B cell (primary cell): ENCODE measurements at regions not wholly inside any gene's neighbourhood (a gene's known extent, or its start where the extent isn't known, plus 50 kb on each side); places are given as distances from the start of the nearest gene placed in this dataset.

Experiments used
- ATAC-seq: fragments of 200-7000 bp; cut with Tn5 transposase; one replicate; pipeline ENCODE4 v1.10.0; 2021; ENCODE audit warnings: low read depth, mild to moderate bottlenecking, moderate number of reproducible peaks, moderate library complexity
- CTCF ChIA-PET: fragments of 350-600 bp; sonication (Branson Sonifier 250); formaldehyde crosslinking; loops from one replicate; lab custom pipeline; 2021; ENCODE audit warnings: antibody characterized with exemption, inconsistent platforms; lab: Charles Lee
- POLR2A ChIA-PET: fragments of 350-600 bp; sonication (Branson Sonifier 250); formaldehyde crosslinking; loops from one replicate; lab custom pipeline; 2021; ENCODE audit warnings: antibody characterized with exemption; lab: Charles Lee
- DNase-seq: peaks from one replicate; pipeline ENCODE4 v3.0.0; 2013
- H2AFZ ChIP-seq: 2 replicates; pipeline ENCODE4 v1.6.1; 2012; ENCODE audit warnings: mild to moderate bottlenecking, low read depth, low read length; ENCODE audit not compliant: insufficient read depth, poor library complexity, severe bottlenecking
- H3K27ac ChIP-seq, 2 donors: 1 replicate in 1 of 2; 2 replicates in 1 of 2; pipeline ENCODE4 v1.5.1; 2012 to 2013; ENCODE audit warnings: low read length in 2 of 2, mild to moderate bottlenecking in 2 of 2, moderate library complexity in 1 of 2
- H3K27me3 ChIP-seq, 4 experiments: fragments of 200-600 bp in 1 of 4; sonication (generic) in 1 of 4; replicated peaks in 1 of 4; 1 replicate in 2 of 4; 2 replicates in 2 of 4; pipeline versions ENCODE4 v1.6.1 to v1.7.0; 2013 to 2016; ENCODE audit warnings: low read length in 3 of 4, mild to moderate bottlenecking in 2 of 4, mixed read lengths in 1 of 4, moderate library complexity in 1 of 4; ENCODE audit not compliant: insufficient read depth in 4 of 4, control insufficient read depth in 3 of 4; ENCODE audit errors: control extremely low read depth in 1 of 4
- H3K36me3 ChIP-seq, 2 experiments: replicated peaks in 1 of 2; 1 replicate in 1 of 2; 2 replicates in 1 of 2; pipeline versions ENCODE4 v1.6.1 to v1.7.1; 2013; ENCODE audit warnings: low read length in 1 of 2; ENCODE audit not compliant: insufficient read depth in 2 of 2, control insufficient read depth in 1 of 2; ENCODE audit errors: control extremely low read depth in 1 of 2, extremely low read depth in 1 of 2
- H3K4me1 ChIP-seq, 2 donors: fragments of 200-600 bp in 1 of 2; sonication (generic) in 1 of 2; 1 replicate in 1 of 2; 2 replicates in 1 of 2; pipeline versions ENCODE4 v1.5.1 to v1.6.1; 2013 to 2017; ENCODE audit warnings: low read length in 2 of 2; ENCODE audit not compliant: control insufficient read depth in 2 of 2, insufficient read depth in 2 of 2
- H3K4me2 ChIP-seq: replicated peaks from 2 replicates; pipeline ENCODE3; 2012; ENCODE audit warnings: mild to moderate bottlenecking, low read depth, low read length; ENCODE audit not compliant: poor library complexity, severe bottlenecking
- H3K4me3 ChIP-seq, 5 experiments: fragments of 200-600 bp in 1 of 5; sonication (generic) in 1 of 5; 1 replicate in 3 of 5; 2 replicates in 2 of 5; pipeline versions ENCODE4 v1.5.1 to v1.7.0; 2011 to 2016; ENCODE audit warnings: low read length in 4 of 5, mild to moderate bottlenecking in 4 of 5, low read depth in 2 of 5, control low read depth in 1 of 5, moderate library complexity in 1 of 5; ENCODE audit not compliant: insufficient read depth in 1 of 5; ENCODE audit errors: control extremely low read depth in 1 of 5, extremely low read depth in 1 of 5
- H3K79me2 ChIP-seq: fragments of 200-600 bp; sonication (generic); one replicate; pipeline ENCODE4 v1.6.0; 2016; ENCODE audit warnings: low read length; ENCODE audit not compliant: control insufficient read depth, insufficient read depth
- H3K9ac ChIP-seq: fragments of 200-600 bp; sonication (generic); 2 replicates; pipeline ENCODE4 v1.6.1; 2017; ENCODE audit warnings: mild to moderate bottlenecking, low read length, moderate library complexity
- H3K9me3 ChIP-seq, 3 donors: one replicate each; pipeline versions ENCODE4 v1.6.1 to v1.7.1; 2013; ENCODE audit warnings: low read length in 2 of 3; ENCODE audit not compliant: control insufficient read depth in 2 of 3, insufficient read depth in 1 of 3; ENCODE audit errors: control extremely low read depth in 1 of 3
- H4K20me1 ChIP-seq: 2 replicates; pipeline ENCODE4 v1.6.0; 2012; ENCODE audit warnings: mild to moderate bottlenecking, low read length; ENCODE audit not compliant: insufficient read depth, control insufficient read depth, poor library complexity, severe bottlenecking
- H3K27ac Mint-ChIP-seq: one replicate; pipeline ENCODE4 v1.8.0; 2021; ENCODE audit warnings: mixed read lengths
- H3K27me3 Mint-ChIP-seq: one replicate; pipeline ENCODE4 v1.8.0; 2021; ENCODE audit warnings: mixed read lengths
- H3K4me1 Mint-ChIP-seq: one replicate; pipeline ENCODE4 v1.8.0; 2021; ENCODE audit warnings: mixed read lengths
- H3K4me3 Mint-ChIP-seq: one replicate; pipeline ENCODE4 v1.8.0; 2021; ENCODE audit warnings: mixed read lengths
- H3K9me3 Mint-ChIP-seq: one replicate; pipeline ENCODE4 v1.8.0; 2022; ENCODE audit warnings: mixed read lengths; ENCODE audit not compliant: insufficient read depth
- CTCF ChIP-seq: fragments of 200-600 bp; IDR thresholded peaks from one replicate; pipeline ENCODE4 v1.8.0; 2022; ENCODE audit warnings: antibody characterized with exemption, mild to moderate bottlenecking
- EZH2 ChIP-seq: IDR thresholded peaks from 2 replicates; pipeline ENCODE4 v1.6.1; 2012; ENCODE audit warnings: borderline replicate concordance, low read depth, mild to moderate bottlenecking, moderate library complexity, low read length; ENCODE audit not compliant: insufficient read depth, poor library complexity, severe bottlenecking
- WGBS: methylation state at CpG from one replicate; pipeline ENCODE4 v1.1.5; 2013; ENCODE audit warnings: missing lambda C conversion rate; ENCODE audit not compliant: insufficient coverage; 5-methylcytosine and 5-hydroxymethylcytosine counted together
- intact Hi-C: fragments of 100-400 bp; cut with micrococcal nuclease; formaldehyde crosslinking; loops from one replicate; pipeline ENCODE4 v1.10.0; 2022

GRCh38 chr13:63632321-63632720 is 2216.7 kb upstream of the PCDH20 start:
- H3K27me3 Mint-ChIP-seq: no peaks in the 10 kb centered on the region
- CTCF ChIA-PET: no interaction called here

GRCh38 chr13:63631006-63631405 is 2215.4 kb upstream of the PCDH20 start:
- H3K9me3 ChIP-seq: no peaks in the 10 kb centered on the region
- 84% methylated on average over 3 of the region's 3 CpGs for WGBS
- H3K27ac ChIP-seq: no peak overlapping the region
- CTCF ChIA-PET: no interaction called here
- no peaks in the 10 kb centered on the region for H3K4me1 Mint-ChIP-seq
- H3K27me3 Mint-ChIP-seq: no peaks in the 10 kb centered on the region
- no peak overlapping the region for H3K4me3 ChIP-seq
- H3K9ac ChIP-seq: no peak overlapping the region
- no peak overlapping the region for H3K4me2 ChIP-seq
- TF ChIP-seq CTCF (no peak), EZH2 (no peak)
- H3K4me1 ChIP-seq: no peaks in the 10 kb centered on the region
- H3K36me3 ChIP-seq: no peaks in the 10 kb centered on the region
- POLR2A ChIA-PET: no interaction called here
- no peaks in the 10 kb centered on the region for H4K20me1 ChIP-seq
- DNase-seq (no peak), ATAC-seq (no peak)
- no peaks in the 10 kb centered on the region for H3K79me2 ChIP-seq
- no peak overlapping the region for H3K27ac Mint-ChIP-seq
- peaks cover 2% of the 10 kb centered on the region for H3K9me3 Mint-ChIP-seq
- no peaks in the 10 kb centered on the region for H3K27me3 ChIP-seq
- intact Hi-C loops: no loop called here
- no peak overlapping the region for H3K4me3 Mint-ChIP-seq
- H2AFZ ChIP-seq: no peak overlapping the region

More at GRCh38 chr13:63632321-63632720, 2216.7 kb upstream of the PCDH20 start:
- Mint-ChIP-seq H3K27ac (no peak overlapping the region), H3K4me3 (no peak overlapping the region), H3K9me3 (peaks cover 2% of the 10 kb centered on the region), H3K4me1 (no peaks in the 10 kb centered on the region)
- no peaks in the 10 kb centered on the region for H3K9me3 ChIP-seq
- H3K4me1 ChIP-seq: no peaks in the 10 kb centered on the region
- H3K36me3 ChIP-seq: no peaks in the 10 kb centered on the region
- H3K9ac ChIP-seq: no peak overlapping the region
- WGBS: no CpG with 5 or more reads among the region's 3 CpGs
- ATAC-seq: no peak
- H4K20me1 ChIP-seq: no peaks in the 10 kb centered on the region
- intact Hi-C loops: no loop called here
- H3K4me3 ChIP-seq: no peak overlapping the region
- no peaks in the 10 kb centered on the region for H3K79me2 ChIP-seq
- H3K27ac ChIP-seq: no peak overlapping the region
- POLR2A ChIA-PET: no interaction called here
- DNase-seq: no peak
- H3K27me3 ChIP-seq: no peaks in the 10 kb centered on the region
- TF ChIP-seq CTCF (no peak), EZH2 (no peak)
- no peak overlapping the region for H2AFZ ChIP-seq
- no peak overlapping the region for H3K4me2 ChIP-seq
